C4-2B (cell line): ENCODE measurements at regions not wholly inside any gene's neighbourhood (a gene's known extent, or its start where the extent isn't known, plus 50 kb on each side); places are given as distances from the start of the nearest gene placed in this dataset.

Experiments used
- ZFX ChIP-seq: fragments of 450-650 bp; IDR thresholded peaks from 2 replicates; pipeline ENCODE4 v1.6.1; 2017
- TF ChIP-seq, protein P1 (sequence below): fragments of 450-650 bp; conservative IDR thresholded peaks from 2 replicates; pipeline ENCODE4 v1.5.1; 2017; ENCODE audit warnings: mild to moderate bottlenecking

DNA sequence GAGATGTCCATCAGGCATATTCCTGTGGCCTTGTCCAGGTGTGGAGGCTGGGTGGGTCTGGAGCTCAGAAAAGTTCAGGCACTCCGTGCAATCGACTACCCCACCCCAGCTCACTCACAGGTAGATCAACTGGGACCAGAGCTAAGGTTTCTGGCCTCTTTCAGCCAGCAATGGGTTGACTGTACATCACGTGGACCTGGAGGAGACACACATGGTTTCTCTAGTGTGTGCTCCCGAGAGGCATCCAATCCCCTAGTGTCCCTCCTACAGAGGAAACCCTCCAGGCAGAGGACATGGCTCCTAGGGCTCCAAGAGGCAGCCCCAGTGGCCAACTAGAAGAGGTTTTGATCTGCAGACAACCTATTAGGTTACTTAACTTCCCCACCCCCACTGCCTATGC lies 119.5 kb upstream of the RGS6 start:
- TF ChIP-seq, protein P1, sequence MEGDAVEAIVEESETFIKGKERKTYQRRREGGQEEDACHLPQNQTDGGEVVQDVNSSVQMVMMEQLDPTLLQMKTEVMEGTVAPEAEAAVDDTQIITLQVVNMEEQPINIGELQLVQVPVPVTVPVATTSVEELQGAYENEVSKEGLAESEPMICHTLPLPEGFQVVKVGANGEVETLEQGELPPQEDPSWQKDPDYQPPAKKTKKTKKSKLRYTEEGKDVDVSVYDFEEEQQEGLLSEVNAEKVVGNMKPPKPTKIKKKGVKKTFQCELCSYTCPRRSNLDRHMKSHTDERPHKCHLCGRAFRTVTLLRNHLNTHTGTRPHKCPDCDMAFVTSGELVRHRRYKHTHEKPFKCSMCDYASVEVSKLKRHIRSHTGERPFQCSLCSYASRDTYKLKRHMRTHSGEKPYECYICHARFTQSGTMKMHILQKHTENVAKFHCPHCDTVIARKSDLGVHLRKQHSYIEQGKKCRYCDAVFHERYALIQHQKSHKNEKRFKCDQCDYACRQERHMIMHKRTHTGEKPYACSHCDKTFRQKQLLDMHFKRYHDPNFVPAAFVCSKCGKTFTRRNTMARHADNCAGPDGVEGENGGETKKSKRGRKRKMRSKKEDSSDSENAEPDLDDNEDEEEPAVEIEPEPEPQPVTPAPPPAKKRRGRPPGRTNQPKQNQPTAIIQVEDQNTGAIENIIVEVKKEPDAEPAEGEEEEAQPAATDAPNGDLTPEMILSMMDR = no peak
- no peak for TF ChIP-seq ZFX
